Hepatocyte (in vitro differentiated cells): ENCODE measurements at regions not wholly inside any gene's neighbourhood (a gene's known extent, or its start where the extent isn't known, plus 50 kb on each side); places are given as distances from the start of the nearest gene placed in this dataset.

Source experiments
- CTCF ChIP-seq: fragments of 200-600 bp; sonication (generic); IDR thresholded peaks from 2 replicates; pipeline ENCODE4 v1.5.1; 2016; ENCODE audit warnings: antibody characterized with exemption, mild to moderate bottlenecking; ENCODE audit not compliant: poor library complexity
- EZH2 ChIP-seq: fragments of 200-600 bp; sonication (generic); IDR thresholded peaks from 2 replicates; pipeline ENCODE4 v1.6.1; 2016; ENCODE audit warnings: antibody characterized with exemption, mild to moderate bottlenecking, borderline replicate concordance

DNA sequence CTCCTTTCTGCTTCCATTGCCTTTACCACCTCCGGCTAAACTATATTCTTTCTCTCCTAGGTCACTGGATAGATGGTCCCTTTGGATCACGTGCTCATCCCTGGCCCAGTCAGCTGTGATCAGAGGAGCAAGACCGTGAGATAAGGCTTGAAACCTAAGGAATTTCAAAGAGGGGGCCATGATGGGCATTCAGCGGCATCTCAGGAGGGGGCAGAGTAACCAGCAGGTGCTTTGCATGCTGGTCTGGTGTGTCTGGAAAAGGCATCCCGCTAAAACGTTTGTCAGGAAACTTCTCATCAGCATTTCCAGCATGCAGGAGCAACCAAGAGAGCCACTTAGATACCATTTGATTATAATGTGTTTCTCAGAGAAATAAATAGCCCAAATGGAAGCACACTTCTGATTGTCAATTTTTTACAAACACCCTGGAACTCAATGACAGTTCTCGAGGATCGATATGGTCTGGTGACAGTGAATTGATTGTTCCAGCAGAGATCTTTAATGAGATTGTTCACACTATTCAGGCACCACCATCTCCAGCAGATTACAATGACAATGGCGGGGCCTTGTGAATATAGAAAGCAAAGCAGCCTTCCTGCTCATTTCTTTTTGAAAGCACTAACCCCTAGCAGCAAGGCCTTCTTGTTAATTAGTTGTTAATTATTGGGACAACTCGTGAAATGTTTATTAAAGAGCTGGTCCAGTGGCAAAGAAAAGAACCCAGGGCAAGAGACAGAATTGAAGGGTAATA lies 327.1 kb downstream of the PTTG2 start:
- TF ChIP-seq CTCF (no peak), EZH2 (no peak)
